Epithelial cell of proximal tubule (primary cell): ENCODE measurements at regions not wholly inside any gene's neighbourhood (a gene's known extent, or its start where the extent isn't known, plus 50 kb on each side); places are given as distances from the start of the nearest gene placed in this dataset.

Experiments
- DNase-seq: peaks from one replicate; pipeline ENCODE4 v3.0.0-alpha.2; 2011; ENCODE audit warnings: low read depth
- H3K4me3 ChIP-seq: 2 replicates; pipeline ENCODE4 v1.5.1; 2011; ENCODE audit warnings: low read depth, mild to moderate bottlenecking, low read length
- TF ChIP-seq, protein P1 (sequence below): conservative IDR thresholded peaks from 2 replicates; pipeline ENCODE4 v1.5.1; 2012; ENCODE audit warnings: low read depth, mild to moderate bottlenecking, low read length

DNA sequence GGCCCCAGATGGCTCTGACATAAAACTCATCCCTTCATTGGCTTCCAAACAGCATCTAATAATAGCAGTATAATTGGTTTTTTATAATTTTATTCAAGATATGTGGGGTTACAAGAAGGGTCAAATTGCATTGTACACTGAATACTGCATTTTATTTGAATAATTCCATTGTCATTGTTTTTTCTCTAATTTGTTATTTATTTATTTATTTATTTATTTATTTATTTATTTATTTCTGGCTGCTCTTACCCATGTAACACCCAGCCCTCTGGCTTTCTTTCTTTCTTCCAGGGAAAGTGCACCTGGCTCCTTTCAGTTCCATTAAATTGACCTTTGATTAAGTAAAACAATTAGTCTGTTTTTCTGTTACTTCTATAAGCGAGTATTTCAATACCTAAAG is 210.1 kb downstream of the CDH9 start:
- TF ChIP-seq, protein P1, sequence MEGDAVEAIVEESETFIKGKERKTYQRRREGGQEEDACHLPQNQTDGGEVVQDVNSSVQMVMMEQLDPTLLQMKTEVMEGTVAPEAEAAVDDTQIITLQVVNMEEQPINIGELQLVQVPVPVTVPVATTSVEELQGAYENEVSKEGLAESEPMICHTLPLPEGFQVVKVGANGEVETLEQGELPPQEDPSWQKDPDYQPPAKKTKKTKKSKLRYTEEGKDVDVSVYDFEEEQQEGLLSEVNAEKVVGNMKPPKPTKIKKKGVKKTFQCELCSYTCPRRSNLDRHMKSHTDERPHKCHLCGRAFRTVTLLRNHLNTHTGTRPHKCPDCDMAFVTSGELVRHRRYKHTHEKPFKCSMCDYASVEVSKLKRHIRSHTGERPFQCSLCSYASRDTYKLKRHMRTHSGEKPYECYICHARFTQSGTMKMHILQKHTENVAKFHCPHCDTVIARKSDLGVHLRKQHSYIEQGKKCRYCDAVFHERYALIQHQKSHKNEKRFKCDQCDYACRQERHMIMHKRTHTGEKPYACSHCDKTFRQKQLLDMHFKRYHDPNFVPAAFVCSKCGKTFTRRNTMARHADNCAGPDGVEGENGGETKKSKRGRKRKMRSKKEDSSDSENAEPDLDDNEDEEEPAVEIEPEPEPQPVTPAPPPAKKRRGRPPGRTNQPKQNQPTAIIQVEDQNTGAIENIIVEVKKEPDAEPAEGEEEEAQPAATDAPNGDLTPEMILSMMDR, result no peak
- DNase-seq, result no peak
- H3K4me3 ChIP-seq, result no peak overlapping the region

DNA sequence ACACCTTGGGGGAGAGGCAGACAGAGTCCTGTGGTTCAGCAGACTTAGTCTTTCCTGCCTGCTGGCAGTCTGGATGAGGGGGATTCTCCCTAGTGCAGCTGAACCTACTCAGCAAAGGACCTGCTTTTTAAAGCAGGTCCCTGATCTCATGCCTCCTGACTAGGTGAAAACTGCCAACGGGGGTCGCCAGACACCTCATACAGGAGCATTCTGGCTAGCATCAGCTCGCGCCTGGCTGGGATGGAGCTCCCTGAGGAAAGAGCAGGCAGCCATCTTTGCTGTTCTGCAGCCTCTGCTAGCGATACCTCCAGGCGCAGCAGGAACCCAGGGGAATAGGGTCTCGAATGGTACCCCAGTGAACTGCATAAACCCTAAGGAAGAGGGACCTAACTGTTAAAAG is 225.2 kb downstream of the CDH9 start:
- DNase-seq, result no peak
- no peak overlapping the region for H3K4me3 ChIP-seq
- TF ChIP-seq, protein P1, result no peak

DNA sequence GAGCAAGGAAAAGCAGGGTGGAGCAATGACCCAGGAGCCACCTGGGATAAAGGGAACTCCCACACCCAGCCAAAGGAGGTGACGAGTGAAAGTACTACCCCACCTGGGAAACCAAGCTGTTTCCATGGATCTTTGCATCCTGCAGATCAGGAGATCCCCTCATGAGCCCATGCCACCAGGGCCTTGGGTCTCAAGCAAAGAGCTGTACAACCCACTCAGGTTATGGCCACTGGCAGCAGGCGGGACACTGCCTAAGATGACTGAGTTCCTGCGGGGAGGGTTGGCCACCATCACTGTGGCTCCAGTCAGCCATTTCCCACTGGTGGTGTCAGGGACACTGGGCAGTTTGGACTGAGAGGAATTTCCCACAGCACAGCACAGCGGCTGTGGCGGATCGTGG is 225.7 kb downstream of the CDH9 start:
- TF ChIP-seq, protein P1, result no peak
- no peak for DNase-seq
- no peak overlapping the region for H3K4me3 ChIP-seq

DNA sequence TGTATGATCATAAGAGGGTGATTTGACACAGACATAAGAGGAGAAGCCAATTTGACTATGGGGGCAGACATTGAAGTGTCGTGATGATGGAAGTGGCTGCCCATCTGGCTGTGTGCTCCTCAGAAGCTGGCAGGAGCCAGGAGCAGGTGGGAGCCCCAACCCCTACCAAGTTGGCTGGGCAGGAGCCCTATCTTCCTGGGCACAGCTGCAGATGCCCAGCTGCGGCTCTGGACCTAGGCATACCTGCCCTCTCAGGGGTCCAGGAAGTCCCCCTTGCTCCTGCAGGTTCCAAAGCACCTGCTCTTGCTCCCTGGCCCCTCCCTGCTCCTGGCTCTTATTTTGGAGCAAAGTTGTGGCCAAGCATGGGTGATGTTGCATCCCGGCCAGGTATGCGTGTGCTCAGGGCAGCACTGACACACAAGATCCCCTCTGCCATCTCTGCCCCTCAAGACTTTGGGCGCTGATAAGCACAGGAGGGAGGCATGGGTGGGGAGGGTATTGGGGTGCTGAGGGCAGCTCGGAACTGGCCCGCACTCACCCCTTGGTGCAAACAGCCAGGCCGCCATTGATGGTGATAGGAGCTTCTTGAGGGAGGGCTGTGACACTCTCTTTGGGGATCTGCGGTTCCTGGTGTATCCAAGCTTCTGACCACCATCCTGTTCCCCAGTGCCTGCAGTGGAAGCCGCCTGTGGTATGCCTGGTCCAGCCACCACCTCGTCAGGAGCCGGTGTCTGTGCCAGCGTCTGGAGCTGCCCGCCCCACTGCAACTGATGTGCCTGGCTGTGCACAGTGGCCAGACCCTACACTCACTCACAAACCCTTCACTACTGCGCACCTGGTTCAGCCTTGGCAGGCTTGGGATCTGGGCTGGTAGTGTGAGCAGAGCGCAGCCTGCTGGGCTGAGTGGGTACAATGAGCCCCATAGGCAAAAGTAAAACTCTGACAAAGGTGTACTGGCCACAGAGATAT is 230.9 kb downstream of the CDH9 start:
- no peak overlapping the region for H3K4me3 ChIP-seq
- TF ChIP-seq, protein P1, result no peak
- no peak for DNase-seq

DNA sequence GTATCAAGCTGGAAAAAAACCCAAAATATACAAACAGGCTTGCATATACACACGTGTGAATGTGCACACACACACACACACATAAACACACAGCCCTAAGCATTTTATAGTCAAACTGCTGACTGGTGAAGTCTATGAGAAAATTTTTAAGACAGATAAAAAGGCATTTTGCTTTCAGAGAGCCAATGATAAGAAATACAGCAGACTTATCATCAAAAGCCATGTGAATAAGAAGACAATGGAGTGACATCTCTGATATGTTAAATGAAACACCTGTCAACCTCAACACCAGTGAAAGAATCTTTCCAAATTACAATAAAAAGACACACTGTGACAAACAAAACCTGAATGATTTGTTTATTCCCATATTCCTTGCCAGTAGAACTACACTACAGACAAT is 233.3 kb downstream of the CDH9 start:
- H3K4me3 ChIP-seq, result no peak overlapping the region
- no peak for DNase-seq
- TF ChIP-seq, protein P1, result no peak

DNA sequence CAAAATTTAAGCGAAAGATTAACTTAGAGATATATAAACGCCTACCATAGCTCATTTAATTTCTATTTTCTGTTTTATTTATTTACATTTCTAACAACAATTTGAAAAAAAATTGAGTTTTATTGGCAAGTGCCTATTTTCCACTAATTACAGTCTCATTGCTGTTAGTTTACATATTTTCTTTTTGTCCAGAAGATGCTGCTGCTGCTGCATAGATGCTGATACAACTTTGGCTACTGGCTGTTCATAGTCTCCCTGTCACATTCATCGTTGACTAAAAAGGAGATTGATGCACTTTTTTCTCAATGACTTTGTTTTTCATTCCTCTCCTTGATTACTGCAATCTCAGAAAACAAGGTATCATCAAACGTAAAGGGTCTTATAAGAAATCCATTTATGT is 235.4 kb downstream of the CDH9 start:
- no peak for DNase-seq
- TF ChIP-seq, protein P1, result no peak
- no peak overlapping the region for H3K4me3 ChIP-seq

DNA sequence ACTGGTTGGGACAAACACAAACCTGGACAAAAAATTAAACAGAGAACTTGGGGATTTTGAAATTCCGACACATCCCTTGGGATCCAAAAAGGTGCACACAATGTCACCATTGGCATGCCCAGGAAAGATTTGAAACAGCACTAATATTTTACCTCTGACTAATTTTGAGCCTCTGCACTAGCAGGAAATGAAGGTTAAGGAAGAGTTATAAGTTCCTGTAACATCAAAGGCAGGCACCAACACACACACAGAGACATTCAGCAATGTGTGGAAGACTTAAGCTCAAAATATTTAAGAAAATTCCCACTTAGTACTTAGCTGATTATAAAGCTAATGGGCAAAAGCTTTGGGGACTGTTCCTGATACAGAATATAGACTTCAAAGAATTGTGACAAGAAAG is 247.0 kb downstream of the CDH9 start:
- TF ChIP-seq, protein P1, result no peak
- no peak for DNase-seq
- no peak overlapping the region for H3K4me3 ChIP-seq
